SW480 (cell line): ENCODE measurements at regions not wholly inside any gene's neighbourhood (a gene's known extent, or its start where the extent isn't known, plus 50 kb on each side); places are given as distances from the start of the nearest gene placed in this dataset.

Source experiments
- DNase-seq: peaks from one replicate; pipeline ENCODE4 v3.0.0-alpha.2; 2016; ENCODE audit warnings: low spot score

DNA sequence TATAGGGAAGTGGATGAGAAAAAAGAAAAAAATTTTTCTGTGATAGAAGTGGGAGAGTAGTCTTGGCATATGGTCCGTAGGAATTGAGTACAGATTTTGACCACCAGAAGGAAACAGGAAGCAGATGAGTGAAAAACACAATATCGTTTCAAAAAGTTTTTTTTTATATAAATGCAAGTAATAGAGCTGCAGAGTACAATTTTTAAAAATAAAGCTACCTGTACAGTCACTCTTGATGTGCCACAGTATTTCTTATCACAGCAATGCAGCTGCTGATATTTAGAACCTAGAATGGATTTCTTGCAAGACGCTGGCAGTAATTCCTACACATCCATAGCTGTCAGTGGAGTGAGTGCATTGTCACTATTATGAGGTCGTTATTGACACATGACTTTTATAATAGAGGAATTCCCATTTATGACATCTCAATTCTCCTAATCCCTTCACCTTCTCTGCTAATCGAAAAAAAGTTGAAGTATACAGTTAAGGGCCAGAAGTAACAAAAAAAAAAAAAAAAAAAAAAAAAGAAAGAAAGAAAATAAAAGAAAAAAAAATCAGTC, 477.7 kb downstream of the TAF11L14 start:
- no peak for DNase-seq

DNA sequence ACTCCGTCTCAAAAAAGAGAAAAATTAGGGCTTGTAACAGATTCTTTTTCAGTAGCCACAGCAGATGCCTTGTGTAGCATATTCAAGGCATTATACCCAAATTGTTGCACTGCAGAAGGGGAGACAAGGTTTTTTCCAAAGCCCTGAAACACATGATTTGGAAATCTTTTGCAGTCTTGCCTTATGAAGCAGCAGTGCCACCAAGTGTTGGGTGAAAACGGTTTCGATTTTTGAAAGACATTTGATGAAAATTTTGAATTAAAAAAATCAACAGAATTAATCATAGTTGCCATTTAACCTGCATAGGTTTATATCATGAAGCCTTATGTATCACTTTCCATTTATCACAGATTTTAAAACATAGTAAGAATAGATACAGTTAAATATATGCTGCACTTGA, 479.5 kb downstream of the TAF11L14 start:
- peak; percentile 12 for DNase-seq

DNA sequence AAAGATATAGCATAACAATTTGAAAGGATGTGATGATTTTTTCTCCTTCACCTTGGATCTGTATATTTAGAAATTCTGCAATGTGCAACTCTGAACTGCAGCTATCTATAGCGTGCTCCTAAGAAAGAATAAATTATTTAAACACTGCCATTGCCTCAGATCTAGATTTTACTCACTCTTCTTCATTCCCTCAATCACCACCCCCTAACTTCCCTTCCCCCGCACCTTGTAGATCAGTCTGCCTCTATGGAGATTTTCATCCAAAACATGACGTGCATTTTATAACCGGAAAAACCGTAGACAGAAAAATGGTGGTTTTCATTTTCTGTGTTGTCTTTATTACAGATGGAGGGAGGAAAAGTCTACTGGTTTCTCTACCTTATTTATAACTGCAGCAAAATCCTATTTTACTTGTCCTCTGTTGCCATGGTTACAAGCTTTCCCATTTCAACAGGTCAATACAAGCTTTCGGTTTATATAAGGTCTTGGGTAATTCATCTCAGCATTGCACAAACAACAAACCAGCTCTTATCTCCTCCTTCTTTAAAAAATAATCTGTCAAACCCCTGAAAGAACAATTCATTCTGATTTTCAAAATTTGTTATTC, 480.0 kb downstream of the TAF11L14 start:
- no peak for DNase-seq

DNA sequence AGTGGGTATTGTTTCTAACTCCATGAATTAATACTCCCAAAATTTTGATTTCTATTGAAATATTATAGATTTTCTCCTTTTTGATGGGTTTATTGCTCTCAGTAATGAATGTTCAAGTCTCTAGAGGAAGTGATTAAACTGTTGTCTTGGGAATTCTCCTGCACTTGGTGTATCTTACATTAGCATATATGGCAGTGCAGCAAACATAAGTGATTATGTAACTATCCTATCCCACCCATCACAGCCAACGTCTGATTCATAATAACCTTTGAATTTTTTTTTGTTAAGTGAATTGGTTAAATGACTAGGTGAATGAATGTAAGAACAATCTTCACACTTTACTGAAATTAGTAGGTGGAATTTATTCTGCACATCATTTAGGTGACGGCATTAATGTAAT, 483.7 kb downstream of the TAF11L14 start:
- DNase-seq, result no peak

DNA sequence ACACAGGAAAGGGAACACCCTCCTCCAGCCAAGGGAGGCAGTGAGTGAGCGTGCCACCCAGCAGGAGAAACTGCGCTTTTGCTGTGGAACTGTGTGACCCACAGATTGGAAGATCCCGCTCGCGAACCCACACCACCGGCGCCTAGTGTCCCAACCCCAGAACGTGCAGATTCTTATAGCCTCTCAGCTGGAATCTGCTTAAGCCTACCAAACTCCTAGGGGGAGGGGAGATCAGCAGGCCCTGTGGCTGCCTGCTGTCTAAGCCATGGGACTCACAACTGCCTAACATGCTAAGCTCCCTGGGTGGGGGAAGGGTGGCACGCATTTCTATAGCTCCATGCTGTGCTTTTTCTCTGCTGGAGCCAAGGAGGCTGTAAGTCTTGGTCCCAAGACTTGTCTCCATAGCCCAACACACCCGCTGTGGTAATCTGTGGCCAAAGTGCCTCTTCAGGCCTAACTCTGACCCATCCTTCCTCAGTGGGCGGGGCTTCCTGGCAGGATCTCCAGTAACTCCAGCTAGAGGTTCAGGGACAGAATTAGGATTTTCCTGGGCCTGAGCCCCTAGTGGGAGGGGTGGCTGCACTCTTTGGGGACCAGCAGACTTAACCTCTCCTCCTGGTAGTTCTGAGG, 485.0 kb downstream of the TAF11L14 start:
- no peak for DNase-seq

DNA sequence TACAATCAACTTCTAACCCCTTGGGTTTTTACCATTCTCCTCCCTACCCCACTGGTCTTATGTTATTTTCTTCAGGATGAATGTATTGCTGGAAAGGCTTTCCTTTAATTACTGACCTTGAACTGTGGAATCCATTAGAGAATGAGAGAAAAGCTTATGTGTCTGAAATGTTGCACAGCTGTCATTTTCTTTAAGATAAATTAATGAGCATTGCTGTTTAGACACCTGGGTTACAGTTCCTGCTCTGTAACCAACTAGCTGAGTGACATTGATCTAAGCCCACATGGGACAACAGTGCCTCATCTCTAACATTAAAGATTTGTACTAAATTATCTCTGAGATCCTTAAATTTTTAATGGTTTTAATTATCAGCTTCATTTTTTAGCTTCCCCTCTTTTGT, 507.0 kb downstream of the TAF11L14 start:
- DNase-seq, result no peak

DNA sequence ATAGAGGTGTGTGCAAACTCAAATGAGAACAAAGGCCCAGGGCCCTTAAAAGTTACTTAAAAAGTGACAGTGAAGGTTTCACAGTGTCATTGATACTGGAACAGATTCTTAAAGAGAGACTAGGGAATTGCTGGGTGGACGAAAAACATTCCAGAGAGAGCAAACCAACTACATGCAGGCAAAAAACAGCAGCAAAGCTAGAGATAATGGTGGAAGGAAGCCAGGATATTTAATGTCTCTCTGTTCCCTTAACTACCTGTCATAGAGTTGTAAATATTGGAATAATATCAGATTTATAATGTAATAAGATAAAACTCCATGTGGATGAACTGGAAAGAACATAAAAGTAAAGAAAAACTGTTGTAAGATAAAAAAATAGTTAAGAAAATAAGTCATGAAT, 508.6 kb downstream of the TAF11L14 start:
- no peak for DNase-seq

DNA sequence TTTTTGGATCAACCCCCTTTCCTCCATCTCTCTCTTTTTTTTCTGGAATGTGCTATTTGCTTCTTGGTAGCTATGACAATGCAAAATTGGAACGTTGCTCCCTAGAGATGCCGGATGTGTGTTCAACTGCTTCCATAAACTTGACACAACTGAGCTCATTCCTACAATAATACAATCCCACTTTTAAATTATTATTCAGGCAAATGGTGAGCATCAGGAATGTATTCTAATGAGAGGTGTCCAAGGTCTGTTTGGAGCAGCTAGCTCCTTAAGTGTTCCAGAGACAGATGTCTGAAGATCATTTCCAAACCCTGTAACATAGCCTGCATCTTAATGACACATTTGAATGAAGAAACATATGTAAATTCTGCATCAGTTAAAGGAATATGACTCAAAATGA, 518.4 kb downstream of the TAF11L14 start:
- no peak for DNase-seq

DNA sequence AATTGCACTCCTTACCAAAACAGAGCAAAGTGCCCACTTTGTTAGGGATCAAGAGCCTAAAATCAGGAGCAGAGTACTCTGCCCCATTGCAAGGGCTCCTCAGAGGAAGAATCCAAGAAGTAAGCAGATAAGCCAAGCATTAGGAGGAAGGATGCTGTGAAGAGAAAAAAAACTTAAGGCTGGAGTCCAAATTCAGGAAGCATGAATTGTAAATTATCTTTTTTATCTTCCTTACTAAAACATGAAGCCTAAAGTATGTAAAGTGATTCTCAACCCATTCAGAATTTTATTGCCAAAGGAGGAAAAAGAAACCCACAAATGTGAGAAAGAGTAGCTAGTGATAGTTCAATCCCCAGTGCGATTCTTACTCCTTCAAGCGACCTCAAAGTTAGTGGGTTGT, 523.9 kb downstream of the TAF11L14 start:
- no peak for DNase-seq

DNA sequence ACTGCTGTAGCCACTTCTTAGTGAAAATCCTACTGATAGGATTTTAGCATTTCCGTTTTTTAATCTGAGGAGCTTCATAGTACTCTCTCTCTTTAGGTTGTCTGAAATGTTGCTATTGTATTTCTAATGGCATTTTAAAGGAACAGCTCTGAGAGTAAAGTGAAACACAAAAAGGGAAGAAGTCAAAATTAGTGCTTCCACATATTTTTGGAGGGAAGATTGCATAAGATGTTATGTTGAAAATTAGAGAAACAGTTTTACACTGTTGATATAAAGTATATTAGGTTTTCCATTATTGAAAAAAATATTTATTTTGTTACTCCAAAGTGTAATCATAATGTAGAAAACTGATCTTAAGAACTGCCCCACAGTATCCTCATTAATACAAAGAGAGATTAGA, 525.1 kb downstream of the TAF11L14 start:
- no peak for DNase-seq

DNA sequence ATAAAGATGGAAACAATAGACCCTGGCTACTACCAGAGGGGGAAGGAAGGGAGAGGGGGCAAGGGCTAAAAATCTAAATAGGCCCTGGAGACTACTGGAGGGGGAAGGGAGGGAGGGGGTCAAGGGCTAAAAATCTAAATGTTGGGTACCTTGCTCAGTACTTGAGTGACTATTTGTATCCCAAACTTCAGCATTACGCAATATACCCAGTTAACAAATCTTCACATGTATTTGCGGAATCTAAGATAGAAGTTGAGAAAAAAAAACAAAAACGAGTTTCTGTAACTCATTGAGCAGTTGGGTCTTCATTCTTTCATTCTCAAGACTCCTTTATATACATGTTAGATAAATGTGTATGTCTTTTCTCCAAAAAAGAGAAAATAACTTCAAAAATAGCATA, 537.4 kb downstream of the TAF11L14 start:
- DNase-seq, result no peak

DNA sequence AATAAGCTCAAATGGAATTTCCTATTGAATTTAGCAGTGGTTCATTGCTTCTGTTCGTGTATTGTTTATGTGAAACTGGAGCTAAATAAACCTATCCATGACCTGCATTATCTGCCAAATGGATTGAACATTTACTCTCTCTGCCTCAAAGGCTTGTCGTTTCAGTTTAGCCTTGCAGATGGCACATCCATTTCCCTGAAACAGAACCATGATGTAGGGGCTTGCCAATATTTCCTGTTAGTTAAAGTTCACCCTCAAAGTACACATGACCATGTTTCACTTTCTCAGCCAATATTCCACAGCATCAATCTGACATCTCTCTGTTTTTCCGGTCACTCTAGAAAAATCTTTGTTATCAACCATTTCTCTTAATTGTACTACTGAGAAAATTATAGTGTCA, 545.3 kb downstream of the TAF11L14 start:
- no peak for DNase-seq

DNA sequence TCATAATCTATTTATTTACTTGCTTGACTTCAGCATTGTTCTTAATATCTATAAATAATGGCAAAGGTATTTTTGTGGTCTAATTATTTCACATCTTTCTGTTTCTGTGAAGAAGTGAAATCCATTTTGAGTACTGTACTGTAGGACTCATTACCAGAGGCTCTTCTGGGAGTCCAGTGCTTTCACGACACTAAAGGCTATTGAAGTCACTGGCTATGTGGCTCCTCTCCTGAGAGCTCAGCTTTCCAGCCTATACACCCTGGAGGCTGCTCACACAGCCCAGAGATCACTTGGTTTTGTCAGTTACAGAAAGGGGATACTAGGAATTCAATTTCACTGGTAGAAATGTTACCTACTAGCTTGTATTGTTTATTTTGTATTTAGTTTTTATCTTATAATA, 547.3 kb downstream of the TAF11L14 start:
- no peak for DNase-seq

DNA sequence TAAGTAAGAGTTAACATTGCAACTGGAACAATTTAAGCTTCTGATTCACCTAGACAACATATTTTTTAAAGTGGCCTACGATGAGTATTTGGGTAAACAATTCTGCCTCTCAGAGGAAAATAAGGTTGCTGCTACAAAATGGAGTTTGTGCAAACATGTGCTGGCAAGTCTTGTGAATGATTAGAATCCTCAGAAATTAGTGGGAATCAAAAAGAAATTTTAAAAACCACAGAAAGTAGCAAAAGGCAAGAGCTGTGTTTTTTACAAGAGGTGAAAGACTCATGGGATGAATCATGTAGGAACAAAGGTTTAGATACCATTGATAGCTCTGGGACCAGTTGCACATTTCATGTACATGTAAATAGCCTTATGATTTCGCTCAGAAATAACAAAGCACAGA, 561.6 kb downstream of the TAF11L14 start:
- DNase-seq, result no peak

DNA sequence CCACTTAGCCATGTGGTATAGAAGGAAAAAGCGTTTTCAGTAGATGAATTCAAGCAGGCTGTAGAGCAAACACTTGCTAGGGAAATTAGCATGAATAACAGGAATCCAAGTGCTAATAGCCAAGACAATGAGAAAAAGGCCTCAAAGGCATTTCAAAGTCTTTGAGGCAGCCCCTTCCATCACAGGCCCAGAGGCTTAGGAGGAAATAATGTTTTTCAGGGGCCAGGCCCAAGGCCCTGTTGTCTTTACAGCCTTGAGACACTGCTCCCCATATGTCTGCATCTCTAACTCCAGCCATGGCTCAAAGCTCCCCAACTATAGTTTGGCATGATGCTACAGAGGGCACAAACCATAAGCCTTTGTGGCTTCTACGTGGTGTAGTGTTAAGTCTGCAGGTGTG, 563.5 kb downstream of the TAF11L14 start:
- DNase-seq, result no peak

DNA sequence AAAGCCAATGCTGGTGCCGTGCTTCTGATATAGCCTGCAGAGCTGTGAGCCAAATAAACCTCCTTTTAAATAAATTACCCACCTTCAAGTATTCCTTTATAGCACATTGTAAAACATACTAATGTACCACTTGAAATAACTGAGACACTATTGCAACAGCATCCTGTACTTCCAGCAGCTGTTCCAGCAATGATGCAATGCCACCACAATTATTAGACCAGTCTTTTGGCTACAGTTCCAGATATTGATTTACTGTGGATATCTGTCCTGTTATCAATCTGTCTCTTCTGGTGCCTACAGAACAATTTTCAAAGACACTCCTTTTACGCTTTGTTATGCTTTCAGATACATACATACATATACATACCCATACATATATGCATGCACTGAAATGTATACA, 567.9 kb downstream of the TAF11L14 start:
- no peak for DNase-seq

DNA sequence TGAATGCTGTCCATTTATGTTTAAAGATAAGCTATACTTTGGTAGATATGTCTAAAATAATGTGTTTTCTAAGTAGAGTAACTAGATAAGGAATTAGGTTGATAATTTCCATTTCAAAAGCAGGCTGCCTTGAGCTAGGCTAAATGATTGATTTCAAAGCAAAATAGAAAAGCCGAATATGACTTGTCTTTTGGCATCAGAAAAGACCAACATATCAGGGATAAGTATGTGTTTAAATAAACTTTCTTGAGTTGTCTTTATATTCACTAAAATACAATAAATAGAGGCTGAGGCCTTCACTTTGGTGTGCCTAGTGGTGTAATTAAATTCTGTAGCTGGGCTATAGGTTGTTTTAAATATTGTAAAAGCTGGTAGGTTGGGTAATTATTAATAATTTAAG, 569.0 kb downstream of the TAF11L14 start:
- DNase-seq, result no peak

DNA sequence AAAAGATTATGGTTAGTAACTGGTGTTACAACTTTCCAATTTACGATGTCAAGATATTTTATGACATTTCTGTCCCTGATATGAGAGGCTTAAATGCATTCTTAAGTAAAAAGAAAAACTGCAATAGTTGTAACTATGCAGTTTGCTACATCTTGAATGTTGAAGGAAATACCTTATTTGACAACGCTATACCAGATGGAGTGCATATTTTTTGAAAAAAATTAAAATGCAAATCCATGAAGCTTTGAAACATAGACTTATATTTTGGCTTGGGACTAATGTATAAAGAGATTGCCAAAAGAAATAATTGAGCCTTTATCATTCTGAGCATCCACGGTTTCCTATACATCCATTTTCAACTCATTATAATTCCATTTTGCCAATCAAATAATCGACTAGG, 579.4 kb downstream of the TAF11L14 start:
- no peak for DNase-seq

DNA sequence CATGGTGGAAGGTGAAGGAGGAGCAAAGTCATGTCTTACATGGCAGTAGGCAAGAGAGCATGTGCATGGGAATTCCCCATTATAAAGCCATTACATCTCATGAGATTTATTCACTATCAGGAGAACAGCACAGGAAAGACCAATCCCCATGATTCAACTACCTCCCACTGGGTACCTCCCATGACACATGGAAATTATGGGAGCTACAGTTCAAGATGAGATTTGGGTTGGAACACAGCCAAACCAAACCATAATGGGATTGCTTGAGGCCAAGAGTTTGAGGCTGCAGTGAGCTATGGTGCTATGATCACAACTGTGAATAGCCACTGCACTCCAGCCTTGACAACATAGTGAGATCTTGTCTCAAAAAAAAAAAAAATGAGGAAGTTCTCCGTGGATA, 581.8 kb downstream of the TAF11L14 start:
- DNase-seq, result no peak

DNA sequence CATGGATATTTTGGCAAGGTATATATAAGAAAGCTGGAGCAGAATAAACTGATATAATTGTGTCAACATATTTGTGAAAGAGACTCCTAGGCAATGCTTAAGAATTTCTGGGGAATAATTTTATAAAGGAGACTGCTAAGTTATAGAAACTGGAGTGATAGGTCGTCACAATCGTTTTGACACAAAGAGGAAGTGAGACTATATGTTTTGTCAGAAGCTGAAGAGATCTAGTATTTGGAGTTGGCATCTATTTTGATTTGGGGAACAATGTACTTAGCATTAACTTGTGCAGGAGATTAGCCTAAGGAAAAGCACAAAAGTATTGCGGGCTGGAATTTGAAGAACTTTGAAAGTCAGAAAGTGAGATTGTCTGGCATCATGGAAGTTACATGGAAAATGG, 582.5 kb downstream of the TAF11L14 start:
- no peak for DNase-seq

DNA sequence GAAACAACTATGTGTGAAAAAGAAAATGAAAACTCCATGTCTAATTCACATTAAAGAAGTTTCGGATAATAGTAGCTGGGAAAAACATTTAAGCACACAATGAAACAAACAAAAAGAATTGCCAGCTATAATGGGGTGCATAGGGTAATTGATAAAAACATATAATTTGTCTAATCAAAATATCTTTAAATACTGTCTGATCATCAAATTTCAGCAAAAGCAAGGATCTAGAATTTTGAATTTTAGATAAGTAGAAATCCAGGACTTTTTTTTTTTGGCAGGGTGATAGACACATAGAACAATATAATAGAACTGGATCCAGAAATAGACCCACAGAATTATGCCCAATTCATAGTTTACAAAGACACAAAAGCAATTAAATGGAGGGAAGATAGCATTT, 585.0 kb downstream of the TAF11L14 start:
- DNase-seq, result no peak

DNA sequence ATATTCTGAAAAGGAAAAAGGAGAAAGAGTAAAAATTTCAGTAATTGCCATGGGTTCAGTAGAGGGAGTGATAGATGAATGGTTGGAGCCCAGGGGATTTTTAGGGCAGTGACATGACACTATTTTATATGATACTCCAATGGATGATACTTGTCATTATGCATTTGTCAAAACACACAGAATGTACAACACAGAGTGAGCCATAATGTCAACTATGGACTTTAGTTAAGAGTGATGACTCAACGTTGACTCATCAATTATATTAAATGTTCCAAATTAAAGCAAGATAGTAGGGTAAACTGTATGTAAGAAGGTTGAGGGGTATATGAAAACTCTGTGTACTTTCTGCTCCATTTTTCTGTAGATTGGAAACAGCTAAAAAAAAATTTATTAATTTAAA, 586.4 kb downstream of the TAF11L14 start:
- peak; percentile 18 for DNase-seq

DNA sequence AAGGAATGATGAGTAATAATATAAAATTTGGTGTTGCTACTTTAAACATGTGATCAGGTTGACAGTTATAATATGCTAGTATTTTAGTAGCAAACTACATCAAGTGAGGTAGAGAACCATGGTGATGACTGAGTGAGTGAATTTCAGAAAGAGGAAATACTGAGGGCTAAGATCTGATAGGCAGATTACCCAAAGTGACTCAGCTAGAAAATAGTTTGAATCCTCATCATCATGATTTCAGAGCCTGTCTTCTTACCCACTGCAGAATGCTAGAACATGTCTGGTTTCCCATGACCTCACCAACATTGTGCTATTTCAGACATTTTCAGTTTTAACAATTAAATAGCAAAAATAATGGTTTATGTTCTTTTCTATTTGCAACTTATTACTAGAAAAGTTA, 602.1 kb downstream of the TAF11L14 start:
- no peak for DNase-seq

DNA sequence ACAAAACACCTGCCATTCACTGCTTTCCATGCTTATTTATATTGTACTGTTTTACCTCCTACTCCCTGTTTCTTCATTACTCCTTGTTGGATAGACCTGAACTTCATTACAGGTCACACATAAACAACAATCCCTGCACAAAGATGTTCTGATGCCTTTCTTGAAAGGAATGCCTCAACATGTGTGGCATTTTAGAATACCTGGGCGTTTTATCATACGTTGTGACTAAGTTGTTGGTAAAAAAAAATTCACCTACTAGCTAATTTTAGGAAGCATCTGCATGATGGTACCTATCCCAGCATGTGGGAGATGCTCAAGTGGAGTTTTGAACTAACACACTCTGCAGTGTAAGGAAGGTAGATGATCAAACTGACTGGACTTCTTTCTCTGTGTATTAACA, 604.1 kb downstream of the TAF11L14 start:
- DNase-seq, result no peak
